HuH-7 (cell line): ENCODE measurements at regions not wholly inside any gene's neighbourhood (a gene's known extent, or its start where the extent isn't known, plus 50 kb on each side); places are given as distances from the start of the nearest gene placed in this dataset.
A peak's percentile ranks its signal among the peaks of the same experiment; 100 is the strongest.

Experiments used
- DNase-seq: peaks from one replicate; pipeline ENCODE4 v3.0.0; 2011; ENCODE audit warnings: low spot score

DNA sequence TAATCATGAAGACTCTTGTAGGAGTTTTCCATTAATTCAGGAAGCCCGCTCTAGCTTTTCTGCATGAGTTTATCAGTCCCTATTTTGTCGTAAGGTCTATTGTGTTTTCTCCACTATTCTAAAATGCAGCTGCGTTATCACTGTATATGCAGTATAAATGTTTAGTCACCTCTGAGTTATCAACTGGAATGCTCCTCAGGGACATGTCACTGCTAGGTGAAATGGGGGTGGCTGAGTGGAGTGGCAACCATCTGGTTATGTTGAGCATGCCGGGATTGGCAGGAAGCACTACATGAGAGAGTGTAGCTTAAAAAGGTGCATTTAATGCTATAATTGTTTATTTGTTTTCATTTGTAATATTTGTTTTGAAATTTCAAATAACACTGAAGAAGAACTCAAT lies 285.2 kb upstream of the ELAC2 start:
- no peak for DNase-seq

DNA sequence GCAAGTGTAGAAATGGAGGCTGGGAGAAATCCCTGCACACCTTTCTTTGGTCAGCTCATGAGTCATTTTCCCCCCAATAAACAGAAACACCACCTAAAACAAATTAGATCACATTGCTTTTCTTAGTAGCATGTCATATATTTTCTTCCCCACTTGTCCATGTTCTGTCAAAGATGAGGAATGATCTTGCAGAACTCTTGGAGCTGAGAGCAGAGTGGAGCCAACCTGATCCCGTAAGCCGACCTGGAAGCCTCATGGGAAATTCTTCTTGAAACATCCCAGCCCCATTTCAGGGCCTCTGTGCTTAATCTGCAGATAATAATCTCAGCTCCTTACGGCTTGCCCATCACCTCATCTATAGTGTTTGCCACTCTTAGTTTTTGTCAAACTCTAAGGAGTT lies 284.6 kb upstream of the ELAC2 start:
- DNase-seq = no peak

DNA sequence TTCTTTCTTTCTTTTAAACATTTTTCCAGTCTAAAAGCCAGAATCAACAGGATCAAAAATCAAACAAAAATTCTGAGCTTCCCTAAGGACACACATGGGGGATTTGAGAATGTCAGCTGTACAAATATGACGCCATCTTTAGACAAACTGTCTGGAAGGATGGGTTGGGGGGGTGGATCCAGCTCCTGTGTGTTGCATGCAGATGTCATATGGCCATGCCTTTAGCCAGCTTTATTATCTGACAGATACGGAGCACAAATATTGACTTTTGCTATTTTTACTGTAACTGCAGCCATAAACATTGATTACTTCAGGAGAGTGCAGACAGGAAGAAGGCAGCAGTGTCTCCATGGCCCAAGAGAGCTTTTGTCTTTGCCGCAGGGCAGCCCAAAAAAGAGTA lies 279.4 kb upstream of the ELAC2 start:
- peak; percentile 55 for DNase-seq

DNA sequence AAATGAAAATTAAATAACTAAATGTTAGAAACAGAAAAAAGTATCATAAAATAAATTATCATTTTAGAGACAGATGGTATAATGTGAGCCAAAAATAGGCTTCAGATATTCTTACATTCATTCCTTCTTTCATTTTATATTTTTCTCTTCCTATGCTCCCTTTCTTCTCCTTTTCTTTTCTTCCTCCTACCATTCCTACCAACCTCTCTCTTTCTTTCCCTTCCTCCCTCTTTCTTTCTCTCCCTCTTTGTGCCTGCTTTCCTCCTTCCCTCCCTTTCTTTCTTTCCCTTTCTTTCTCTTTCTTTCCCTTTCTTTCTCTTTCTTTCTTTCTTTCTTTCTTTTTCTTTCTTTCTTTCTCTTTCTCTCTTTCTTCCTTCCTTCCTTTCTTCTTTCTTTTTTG lies 275.6 kb upstream of the ELAC2 start:
- no peak for DNase-seq

DNA sequence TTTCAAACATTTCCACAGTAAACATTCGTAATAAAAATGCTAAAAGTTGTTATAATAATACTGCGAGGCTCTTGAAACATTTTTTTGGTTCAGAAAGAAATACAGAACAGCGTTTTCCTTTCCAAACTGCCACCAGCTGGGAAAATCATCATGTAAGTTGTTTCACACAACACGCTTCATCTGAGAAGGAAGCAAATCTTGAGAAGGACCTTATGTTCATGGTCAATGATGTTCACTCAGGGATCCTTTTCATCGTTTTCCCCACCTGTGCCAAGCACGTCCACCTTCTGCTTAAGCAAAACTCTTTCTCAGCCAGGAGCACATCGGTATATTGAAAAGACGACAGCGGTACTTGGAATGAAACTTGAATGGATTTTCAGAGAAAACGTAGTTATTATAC lies 274.5 kb upstream of the ELAC2 start:
- DNase-seq = no peak

DNA sequence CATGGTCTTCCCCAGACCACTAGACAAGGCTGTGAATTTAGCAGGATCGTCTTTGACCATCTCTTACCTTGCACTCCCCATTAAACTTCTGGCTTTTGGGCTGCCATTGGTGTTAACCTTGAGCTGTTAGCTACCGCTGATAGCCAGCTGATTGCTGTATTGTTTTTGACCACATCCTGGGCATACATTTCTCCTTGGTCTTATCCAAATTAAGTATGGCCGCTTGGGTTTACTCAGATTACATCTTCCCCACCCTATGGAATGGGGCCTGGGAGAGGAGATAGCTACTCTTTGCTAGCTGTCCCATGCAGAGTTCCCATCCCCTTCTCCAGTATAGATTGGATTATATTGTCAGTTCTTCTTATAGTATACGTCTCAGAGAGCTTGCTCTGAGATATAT lies 270.4 kb upstream of the ELAC2 start:
- no peak for DNase-seq

DNA sequence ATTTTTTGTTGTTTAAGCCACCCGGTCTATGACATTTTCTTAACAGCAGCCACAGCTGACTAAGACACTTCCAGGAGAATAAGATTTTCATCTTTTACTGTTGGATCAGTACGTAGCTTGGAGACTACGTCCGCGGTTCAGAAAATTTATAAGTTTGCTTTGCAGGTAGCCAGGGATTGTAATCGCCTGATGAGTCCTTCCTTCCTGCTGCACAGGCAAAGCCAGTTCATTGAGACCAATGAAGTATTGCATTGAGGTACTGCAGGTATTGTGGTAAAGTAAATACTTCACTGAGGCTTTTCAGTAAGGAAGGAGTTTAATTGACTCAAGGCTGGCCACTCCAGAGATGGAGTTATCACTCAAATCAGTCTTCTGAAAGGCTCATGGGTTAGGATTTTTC lies 269.4 kb upstream of the ELAC2 start:
- no peak for DNase-seq

DNA sequence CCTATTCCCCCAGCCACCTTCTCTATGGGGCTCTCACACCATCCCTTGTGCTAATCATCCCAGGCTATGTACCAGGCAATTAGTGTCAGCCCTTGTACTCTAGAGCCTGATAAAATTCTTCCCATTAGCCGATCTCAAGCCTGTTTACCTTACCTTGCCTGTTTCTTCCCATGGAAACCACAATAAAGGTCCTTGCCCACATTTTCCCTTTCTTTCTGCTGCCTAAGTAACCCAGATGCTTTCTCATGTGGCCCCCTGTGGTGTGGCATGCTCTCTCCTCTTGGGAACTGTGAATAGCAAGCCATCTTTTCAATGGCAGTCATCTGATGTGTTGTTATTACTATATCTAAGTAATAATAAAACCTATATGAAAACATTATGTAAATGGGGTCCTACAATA lies 265.8 kb upstream of the ELAC2 start:
- DNase-seq = no peak

DNA sequence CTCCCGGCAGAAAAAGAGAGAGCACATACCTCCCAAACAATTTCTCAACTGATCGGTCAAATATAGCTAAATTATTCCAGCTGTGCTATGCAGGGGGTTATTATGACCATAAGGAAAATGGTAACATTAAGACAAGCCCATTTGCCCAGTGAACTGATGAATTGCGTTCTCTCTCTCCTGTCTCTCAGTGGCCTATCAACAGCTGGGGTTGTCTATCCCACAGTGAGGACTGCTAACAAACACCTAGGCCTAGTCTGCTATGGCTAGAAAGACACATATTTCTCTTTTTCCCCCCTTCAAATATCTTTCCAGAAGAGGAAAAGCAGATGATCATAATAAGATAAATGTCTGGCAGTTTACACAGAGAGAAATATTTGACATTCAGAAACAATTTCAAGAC lies 263.8 kb upstream of the ELAC2 start:
- DNase-seq = no peak

DNA sequence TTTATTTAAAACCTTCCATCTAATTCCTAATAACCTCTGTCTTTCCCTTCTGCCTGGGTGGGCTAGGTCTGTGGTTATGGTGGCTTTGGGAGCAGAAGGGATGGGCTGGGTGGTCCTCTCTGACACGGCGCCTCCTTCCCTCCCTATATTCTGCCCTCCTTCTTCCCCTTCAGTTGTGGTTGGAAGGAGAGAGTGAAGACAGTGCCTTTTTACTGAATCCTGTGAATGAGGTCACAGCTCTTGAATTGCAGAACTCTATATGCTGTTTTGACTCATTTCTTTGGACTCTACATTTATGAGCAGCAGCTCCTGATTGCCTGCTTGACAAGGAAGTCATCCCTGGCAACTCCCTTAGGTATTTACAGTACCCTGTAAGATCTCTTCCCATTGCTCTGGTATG lies 256.0 kb upstream of the ELAC2 start:
- no peak for DNase-seq

DNA sequence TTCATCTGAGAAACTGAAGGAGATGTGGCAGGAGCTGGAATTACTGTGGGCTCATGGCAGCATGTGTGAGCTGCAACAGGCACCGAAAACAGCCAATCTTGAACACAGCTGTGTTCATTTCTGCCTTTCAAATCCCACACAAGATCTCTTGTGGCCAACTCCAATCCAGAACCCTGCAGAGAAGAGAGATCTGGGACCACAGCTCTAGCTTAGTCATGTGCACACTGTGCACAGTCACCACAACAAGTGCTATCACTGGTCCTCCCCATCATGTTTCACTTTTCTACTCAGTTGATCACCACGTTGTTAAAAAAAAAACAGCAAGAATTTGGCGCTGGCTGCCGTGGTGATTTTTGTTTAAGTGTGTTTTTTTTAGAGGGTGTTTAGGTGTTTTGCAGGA lies 254.5 kb upstream of the ELAC2 start:
- no peak for DNase-seq

DNA sequence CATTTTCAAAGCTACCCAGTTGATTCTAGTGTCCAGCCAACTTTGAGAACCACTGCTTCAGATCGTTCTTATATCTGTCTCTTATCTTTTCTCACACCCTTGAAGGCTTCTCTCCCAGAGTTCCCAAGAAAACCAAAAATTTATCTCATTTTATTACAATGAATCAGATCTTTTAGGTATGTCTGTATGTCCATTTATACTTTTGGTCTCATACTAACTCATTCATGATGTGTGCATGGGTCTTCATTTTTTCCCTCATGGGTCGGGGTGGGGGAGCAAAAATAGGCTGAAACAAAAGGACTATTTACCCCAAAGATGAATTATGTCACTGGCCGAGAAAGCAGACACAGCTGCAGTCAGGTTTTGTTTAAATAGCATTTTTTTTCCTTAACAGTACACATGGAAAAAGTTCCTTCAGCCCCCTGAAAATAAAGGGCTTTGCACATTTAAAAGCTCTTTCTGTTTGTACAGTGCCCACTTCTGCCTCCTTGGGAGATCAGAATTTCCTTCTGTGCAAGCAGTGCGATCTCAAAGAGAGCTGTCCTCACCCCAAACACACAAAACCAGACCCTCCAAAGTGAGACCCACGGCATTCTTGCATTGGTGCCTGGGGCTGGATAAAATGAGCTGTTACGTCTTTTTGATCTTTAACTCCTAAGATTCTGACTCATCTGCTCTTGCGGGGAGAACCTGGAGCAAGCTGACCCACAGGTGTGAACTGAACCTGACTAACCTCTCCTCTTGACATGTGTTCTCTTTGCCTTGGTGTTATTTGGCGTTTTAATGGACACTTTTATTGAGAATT lies 251.2 kb upstream of the ELAC2 start:
- DNase-seq = no peak

DNA sequence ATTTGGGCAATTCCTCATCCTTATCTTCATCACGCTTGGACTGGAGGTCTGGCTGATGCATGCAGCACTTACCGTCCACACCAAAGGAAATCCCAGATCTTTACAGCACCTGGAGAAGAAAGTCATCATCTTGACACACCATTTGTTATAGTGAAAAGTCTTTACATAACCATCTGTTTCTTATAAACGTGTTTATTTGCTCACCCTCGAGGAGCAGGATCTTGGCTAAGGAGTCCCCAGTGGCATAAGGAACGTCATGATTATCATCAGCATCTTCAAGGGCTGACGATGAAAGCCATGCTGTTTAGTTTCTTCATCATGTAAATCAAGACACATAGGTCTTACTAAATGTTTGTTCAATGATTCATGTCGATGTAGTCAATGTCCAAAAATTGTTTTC lies 248.8 kb upstream of the ELAC2 start:
- DNase-seq = no peak

DNA sequence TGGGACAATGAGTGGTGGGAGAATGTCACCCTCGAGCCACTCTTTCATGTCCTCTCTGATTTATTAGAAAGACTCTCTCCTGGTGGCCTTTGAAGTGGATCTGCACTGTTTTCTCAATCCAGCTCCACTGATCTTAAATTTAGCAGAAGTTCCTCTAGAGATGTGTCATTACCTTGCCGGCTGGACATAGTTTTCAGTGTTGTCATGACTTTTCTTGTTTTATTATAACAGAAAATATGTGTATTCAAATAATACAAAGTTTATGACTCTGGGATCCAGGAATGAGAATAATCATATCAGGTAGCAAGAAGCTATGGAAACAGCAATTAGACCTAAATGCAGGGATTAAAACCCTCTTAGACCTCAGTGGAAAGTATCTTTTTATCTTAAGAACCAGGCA lies 247.5 kb upstream of the ELAC2 start:
- DNase-seq = no peak

DNA sequence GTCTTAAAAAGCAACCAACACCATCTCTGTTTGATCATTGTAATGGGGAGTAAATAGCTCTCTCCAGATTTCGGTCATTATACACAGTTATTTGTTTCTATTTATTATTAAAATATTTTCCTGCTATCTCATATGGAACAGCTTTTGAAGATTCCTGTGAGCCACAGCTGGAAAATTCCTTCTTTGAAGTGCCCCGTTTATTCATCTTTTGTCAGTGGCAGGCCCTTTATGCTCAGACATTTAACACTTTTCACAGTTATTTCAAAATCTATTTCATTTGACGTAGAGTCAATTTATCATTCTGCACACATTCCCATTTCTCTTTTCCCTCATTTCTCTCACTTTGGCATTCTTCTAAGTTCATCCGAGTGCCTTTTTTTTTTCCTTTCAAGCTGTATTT lies 245.9 kb upstream of the ELAC2 start:
- no peak for DNase-seq

DNA sequence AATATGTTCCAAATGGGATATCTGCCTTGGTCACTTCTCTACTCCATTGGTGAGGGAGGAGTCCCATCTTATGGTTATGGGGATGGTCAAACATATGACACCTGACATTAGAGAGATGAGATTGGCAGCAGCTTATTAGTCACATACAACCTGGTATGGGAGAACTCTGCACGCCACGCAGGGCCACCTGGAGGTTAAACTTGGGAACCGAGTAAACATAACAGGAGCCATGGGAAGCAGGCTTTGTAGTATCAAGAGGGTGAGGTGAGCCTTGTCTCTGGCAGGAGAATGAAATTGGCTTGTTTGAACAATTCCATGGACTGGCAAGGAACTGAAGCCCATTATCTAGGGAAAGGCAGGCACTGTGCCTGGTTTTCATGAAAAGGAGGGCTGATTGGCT lies 238.7 kb upstream of the ELAC2 start:
- no peak for DNase-seq

DNA sequence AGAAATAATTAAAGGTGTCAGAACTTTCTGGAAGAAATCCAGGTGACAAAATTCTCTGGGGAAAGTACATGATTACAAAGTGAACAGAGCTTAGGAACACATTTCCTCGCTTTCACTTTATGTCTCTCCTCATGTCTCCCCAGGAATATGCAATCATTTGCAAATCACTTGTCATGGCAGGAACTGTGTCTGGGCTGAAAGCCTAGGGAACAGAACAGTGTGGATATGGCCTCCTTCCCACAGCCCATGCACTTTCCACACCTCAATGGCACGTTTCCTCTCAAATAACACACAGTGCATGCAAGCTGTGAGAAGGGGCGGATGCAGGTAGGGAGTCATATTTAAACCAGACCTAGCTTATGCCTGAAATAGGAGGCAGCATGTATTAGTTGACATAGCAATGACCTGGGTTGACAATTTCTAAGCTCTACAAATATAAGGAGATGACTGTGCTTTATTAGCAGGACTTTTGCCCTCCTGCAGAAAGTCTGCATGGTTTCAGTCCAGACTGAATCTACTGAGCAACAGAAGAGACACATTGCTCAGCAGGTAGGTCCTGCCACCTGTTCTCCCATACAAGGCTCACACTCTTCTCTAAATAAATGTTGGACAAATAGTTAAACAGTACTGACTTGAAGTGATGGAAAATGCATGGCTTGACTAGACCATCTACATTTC lies 236.0 kb upstream of the ELAC2 start:
- DNase-seq = peak; percentile 15

DNA sequence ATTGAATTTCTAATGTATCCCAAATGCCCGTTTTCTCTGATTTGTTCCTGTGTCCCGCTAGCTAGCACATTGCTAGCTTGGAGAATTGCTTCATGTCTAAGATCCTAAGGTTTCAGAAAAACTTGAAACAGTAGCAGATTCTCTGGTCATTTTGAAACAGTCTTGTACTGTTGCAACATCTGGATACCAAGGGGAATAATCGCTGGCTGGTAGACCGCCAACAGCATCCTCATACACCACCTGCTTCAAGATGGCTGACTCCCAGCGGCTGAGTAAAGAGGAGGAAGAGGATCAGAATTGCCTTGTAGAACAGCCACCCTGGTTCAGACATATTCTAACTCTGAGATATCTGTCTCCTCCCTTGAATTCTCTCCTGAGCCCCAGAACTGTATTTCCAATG lies 226.7 kb upstream of the ELAC2 start:
- no peak for DNase-seq

DNA sequence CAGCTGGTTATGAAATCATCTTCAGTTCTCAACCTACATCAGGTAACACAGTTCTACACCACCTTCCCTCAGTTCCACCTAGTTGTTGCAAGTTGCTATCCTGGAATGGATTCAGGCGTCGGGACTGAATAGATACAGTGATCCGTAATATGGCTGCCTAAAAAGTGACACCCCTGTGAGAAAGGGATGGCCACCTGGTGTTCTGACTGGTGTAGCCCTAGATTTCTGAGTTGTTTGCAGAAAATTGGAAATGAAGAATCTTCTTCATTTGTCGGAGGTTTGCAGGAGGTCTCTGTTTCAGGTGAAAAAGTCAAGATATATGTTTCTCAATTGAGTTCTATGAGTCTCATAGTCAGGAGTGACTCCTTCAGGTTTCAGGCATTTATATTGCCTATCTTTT lies 225.8 kb upstream of the ELAC2 start:
- no peak for DNase-seq

DNA sequence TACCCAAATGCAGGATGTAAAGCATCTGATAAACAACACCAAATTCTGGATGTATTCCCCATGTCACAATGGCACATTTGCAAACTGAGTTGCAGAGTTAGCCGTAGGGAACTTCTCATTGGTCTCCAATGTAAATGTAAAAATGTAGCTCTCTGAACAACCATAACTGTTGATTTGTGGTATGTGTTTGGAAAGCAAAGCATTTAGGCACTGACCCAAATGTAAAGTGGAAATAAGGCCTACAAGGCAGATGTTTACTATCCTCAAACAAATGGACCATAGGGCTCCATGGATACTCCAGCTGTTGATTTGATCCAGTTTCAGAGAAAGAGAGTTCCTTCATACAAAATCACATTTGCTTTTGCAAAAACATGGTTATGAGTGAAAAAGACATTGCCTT lies 223.0 kb upstream of the ELAC2 start:
- no peak for DNase-seq

DNA sequence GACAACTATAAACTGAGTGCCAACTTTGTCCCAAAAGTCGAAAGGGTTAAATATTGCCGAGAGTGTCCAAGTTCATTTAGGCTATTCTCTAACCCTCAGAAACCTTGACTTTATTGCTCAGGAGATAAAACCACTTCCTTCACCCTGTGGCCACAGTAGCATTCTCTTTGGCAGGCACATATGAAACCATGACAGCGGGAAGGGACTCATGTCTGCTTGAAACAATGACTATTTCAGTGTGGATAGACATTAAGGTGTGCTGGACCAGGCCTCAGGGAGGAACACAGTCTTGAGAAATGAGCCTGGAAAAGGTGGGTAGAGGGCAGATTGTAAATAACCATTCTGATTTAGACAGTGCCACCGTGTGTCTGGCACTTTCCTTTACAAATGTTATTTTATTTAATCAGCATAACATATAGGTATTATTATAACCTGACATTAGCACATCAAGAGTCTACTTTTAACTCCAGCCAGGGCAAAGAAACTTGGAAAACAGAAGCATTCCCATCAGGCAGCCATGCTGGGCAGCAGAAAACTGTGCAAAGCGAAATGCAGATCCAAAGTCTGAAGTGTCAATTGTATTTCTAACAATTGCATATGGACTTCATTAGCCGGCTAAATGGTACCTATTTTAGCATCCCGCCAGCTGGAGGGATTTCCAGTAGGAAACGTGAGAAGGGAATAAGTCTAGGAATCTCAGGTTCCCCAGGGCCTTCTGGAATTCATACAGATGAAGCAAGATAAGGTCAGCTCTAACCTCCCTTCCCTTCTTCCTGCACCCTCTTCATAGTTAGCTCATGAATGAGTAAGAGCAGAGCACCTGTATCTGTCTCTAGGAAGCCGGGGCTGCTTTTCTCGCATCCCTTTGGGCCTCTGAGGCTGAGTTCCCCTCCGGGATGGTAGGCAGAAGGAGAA lies 212.8 kb upstream of the ELAC2 start:
- DNase-seq = no peak

DNA sequence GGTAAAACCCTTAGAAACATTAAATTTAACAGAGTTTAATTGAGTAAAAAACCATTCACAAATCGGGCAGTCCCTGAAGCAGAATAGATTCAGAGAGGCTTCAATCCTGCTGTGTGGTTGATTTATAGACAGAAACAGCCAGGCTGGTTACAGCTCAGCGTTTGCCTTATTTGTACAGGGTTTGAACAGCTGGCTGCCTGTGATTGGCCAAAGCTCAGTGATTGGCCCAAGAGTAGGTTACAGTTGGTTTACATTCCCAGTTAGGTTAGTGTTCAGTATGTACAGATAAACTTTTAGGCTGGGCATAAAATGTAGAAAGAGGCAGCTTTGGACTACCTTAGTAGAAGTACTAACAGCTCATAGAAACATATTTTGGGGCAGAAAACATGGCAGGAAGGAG lies 210.4 kb upstream of the ELAC2 start:
- DNase-seq = no peak

DNA sequence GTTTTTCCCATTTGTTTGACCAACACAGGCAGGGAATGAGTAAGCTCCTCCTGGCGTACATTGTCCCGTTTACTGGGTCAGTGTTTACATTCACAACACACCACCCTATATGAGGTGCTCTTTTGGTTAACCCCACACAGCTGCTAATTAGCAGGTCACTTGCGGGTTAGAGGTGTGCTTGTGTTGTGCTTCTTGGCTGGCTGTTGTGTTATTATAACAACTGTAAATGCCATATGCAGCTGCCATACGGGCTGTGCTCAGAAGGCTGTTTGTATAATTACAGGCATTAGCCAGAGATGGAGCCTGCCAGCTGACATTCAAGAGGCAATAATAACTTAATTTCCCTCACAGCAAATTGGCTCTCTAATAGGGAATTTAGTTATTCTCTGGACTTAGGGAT lies 205.1 kb upstream of the ELAC2 start:
- no peak for DNase-seq
